OCI-LY3 (cell line): ENCODE measurements at regions not wholly inside any gene's neighbourhood (a gene's known extent, or its start where the extent isn't known, plus 50 kb on each side); places are given as distances from the start of the nearest gene placed in this dataset.

Source experiments
- EZH2phosphoT487 ChIP-seq: fragments of 200-600 bp; shearing (Covaris generic); IDR thresholded peaks from 2 replicates; pipeline ENCODE4 v1.6.1; 2018; ENCODE audit warnings: antibody characterized with exemption, mixed run types, low read depth
- TF ChIP-seq, protein P1 (sequence below): fragments of 200-600, 300-600 bp; sonication (generic); IDR thresholded peaks from 2 replicates; pipeline ENCODE4 v1.5.1; 2014; ENCODE audit warnings: antibody characterized with exemption, low read length, low read depth

DNA sequence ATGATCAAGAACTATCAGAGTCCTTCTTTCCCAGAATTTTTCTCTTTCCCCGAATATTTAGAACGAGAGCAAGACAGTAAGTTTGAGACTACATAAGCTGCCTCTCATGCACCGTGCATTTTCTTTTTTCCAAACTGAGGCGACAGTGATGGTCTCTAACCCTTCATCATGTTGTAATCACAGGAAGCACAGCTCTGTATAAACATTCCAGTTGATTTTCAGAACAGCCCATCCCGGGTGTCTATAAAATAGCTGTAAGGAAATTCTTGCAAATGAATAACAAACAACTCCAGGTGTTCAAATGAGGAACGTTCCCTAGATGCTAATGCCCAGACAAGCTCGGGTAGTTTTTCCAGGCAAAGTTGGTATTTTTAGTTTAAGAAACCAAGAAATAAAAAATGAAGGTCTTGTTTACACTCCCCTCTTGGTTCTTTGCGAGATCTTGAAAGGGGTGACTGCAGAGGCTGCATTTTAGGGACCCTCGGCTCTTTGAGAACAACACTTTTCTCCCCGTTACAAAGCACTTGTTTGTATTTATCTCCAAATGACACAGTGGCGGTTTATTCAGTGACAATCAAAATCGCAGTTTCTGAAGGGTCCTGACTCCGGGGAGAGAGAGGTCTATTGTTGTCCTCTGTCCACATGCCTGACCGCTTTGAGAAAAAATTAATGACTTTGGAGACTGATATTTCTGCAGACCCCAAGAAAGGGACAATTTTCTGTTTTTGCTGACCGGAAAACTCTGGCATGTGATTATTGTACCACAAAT is 101.1 kb upstream of the NCK2 start:
- TF ChIP-seq, protein P1, sequence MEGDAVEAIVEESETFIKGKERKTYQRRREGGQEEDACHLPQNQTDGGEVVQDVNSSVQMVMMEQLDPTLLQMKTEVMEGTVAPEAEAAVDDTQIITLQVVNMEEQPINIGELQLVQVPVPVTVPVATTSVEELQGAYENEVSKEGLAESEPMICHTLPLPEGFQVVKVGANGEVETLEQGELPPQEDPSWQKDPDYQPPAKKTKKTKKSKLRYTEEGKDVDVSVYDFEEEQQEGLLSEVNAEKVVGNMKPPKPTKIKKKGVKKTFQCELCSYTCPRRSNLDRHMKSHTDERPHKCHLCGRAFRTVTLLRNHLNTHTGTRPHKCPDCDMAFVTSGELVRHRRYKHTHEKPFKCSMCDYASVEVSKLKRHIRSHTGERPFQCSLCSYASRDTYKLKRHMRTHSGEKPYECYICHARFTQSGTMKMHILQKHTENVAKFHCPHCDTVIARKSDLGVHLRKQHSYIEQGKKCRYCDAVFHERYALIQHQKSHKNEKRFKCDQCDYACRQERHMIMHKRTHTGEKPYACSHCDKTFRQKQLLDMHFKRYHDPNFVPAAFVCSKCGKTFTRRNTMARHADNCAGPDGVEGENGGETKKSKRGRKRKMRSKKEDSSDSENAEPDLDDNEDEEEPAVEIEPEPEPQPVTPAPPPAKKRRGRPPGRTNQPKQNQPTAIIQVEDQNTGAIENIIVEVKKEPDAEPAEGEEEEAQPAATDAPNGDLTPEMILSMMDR = no peak
- no peak for TF ChIP-seq EZH2phosphoT487
